GM21529 (cell line): ENCODE measurements at regions not wholly inside any gene's neighbourhood (a gene's known extent, or its start where the extent isn't known, plus 50 kb on each side); places are given as distances from the start of the nearest gene placed in this dataset.
"Not testable (repeated sequence)": the region's sequence is repeated elsewhere in the genome, so short reads cannot be mapped to it uniquely, and the experiment has no call there.

Source experiments
- ATAC-seq: cut with Tn5 transposase; IDR thresholded peaks from one replicate; pipeline ENCODE4 v1.9.1; 2021; ENCODE audit not compliant: unreplicated experiment

DNA sequence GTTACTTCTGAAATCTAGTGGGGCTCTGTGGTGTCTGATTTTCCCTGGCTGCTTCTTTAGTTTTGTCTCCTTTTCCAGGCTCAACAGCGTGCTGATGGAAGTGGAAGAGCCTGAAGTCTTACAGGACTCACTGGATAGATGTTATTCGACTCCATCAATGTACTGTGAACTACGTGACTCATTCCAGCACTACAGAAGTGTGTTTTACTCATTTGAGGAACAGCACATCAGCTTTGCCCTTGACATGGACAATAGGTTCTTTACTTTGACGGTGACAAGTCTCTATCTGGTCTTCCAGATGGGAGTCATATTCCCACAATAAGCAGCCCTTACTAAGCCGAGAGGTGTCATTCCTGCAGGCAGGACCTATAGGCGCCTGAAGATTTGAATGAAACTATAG is 51.1 kb downstream of the NBPF8 start:
- ATAC-seq: not testable (repeated sequence)

- not testable (repeated sequence) for ATAC-seq
Measured at GRCh38 chr1:120477663-120478062, 62.8 kb downstream of the NBPF8 start.

GRCh38 chr1:120478400-120478799 is 63.6 kb downstream of the NBPF8 start:
- not testable (repeated sequence) for ATAC-seq

DNA sequence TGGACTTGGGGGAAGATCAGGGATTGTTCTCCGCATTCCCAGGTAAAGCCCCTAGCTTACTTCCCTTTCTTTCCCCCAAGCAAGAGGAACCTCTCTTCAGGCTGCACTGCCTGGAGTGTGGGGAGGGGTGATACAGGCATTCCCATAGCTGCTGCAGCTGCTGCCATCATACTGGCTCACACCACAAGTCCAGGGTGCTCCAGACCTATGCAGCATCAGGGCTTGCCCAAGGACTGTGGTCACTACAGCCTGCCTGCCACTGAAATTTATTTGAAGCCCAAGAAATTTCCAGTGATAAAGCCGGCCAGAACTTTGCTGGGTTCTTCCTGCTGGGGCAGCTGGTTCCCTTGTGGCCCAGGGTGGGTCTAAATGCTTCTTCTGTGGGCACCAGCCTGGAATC is 72.7 kb downstream of the NBPF8 start:
- not testable (repeated sequence) for ATAC-seq

GRCh38 chr1:120489217-120489616 is 74.4 kb downstream of the NBPF8 start:
- ATAC-seq: not testable (repeated sequence)

DNA sequence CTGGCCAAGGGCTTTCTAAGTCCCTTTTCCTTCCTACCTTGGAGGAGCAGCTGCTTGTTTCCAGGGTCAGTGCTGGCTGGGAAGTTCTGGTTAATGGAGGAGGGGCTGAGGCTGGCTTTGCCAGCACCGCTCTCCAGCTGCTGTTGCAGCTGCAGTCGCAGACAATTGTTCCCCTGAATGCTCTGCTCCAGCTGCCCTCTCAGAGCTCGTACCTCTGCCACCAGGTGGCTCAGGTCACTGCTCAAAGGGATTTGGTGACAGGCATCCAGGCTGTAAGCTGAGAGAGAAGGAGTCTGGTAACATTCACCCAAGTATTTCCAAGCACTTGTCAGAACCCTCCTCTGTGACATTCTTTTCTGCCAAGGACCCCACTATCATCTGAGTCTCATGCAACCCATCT is 82.3 kb downstream of the NBPF8 start:
- not testable (repeated sequence) for ATAC-seq

DNA sequence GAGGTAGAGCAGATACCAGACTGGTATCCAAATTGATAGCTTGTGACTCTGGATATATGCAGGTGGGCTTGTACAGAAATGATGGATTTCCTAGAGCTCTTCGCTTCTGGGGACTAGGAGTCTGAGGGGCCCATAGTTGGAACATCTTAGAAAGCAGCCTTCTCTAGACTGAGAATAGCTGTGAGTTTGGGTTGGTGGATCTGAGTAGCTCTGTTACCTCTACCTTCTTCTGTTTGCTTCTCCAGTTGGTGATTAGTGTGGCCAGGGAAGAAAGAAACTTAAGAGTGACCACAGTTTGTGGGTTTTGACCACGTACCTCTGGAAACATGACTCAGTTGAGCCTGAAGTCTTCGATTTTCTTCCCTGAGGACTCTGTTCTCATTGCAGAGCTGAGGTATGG is 88.4 kb downstream of the NBPF8 start:
- not testable (repeated sequence) for ATAC-seq

GRCh38 chr1:120506352-120506751 is 91.5 kb downstream of the NBPF8 start:
- not testable (repeated sequence) for ATAC-seq

- not testable (repeated sequence) for ATAC-seq
Measured at GRCh38 chr1:120508351-120508750, 93.5 kb downstream of the NBPF8 start.

DNA sequence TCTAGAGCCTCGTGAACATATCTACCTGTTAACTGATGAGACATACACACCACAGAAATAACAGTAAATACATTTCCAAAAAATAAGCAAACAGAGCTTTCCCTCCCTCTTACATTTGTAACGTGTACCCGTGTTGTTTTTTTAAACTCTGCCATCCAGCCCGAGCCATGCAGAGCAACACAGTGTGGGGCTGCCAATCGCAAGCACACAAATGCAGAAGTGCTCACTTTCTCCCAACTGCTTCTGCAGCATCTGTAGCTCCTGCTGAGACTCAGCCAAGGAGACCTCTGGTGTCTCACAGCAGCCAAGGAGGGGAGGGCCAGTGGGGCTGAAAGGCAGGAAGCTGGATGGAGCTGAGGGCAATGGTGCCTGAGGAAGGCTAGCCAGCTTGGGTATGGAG is 94.4 kb downstream of the NBPF8 start:
- not testable (repeated sequence) for ATAC-seq

DNA sequence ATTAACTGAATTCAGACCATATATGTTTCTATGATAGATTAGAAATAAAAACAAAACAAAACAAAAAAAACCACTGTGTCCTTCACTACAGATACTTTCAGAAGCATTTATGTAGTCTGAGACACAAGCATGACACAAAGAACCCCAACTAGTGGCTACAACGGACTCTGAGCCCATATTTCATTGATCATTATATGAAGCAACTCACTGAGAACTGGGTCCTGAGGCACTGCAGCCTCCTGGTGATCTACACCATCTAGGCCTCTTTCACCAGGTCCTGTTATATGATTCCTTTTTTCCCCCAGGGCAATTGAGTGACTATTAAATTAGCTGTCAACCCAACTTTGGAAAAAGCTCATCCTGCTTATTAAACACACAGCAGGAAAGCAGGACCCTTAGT is 98.3 kb downstream of the NBPF8 start:
- not testable (repeated sequence) for ATAC-seq

- ATAC-seq: not testable (repeated sequence)
Measured at GRCh38 chr1:120513531-120513930, 98.7 kb downstream of the NBPF8 start.

- ATAC-seq: not testable (repeated sequence)
Measured at GRCh38 chr1:120519196-120519595, 104.4 kb downstream of the NBPF8 start.

- ATAC-seq: not testable (repeated sequence)
Measured at GRCh38 chr1:120524416-120524815, 109.6 kb downstream of the NBPF8 start.

DNA sequence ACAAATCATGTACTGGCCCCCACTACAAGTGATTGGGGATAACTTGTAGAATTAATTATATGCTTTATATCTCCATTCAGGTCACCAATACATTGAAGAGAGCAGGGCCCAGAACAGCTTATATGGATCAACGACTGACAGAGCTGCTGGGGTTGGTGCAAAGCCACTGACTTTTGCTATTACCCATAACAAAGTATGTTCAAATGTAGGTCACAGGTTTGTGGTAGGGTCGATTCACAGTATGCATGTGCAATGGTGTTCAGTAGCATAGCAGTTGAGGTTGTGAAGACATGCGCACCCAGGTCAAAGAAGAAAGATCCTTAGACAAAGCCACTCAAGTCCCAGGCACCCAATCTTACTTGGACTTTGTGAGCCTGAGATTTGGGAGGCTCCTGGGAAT is 110.6 kb downstream of the NBPF8 start:
- ATAC-seq: not testable (repeated sequence)

DNA sequence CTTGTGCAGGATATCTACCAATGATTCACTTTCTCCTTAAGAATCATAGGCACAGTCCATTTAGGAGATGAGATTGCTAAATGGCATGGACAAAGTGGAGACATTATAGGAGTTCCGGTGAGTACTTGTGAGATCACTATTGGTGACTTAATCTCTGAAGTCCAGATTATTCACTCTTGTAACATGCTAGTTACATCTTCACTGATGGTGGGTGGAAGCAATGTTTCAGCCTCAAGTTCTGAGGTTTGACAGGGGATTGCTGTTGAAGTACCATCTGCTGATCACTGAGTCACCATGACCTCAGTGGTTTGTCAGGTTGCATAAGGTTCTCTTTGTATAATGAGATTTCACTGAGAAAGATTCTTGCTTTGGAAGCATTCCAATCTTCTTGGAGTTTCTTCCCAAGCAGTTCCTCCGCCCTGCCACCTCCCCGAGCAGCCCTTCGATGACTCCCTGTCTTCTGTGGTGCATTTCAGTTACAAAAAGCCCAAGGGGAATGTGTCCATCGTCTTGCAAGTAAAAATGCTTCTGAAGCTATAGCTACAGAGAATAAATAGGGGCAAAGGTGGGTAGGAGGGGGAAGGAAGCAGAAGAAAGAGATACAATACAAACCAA is 114.7 kb downstream of the NBPF8 start:
- not testable (repeated sequence) for ATAC-seq

DNA sequence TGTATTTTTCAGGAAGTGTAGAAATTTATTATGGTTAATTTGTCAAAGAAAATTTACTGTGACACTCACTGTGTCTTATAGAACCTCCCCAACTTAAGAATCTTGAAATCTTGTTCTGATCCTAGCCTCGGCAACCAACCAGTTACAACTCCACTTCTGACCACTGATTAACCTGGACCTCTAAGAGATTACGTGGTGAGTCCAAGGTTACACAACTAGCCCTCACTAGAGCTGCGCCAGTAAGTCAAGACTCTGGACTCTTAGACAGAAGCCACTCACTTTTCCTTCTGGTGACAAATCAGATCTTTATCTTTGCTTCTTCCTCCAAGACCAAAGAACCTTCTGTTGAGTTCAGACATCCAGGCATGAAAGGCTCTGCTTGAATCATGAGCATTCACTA is 116.6 kb downstream of the NBPF8 start:
- ATAC-seq: not testable (repeated sequence)

- ATAC-seq: peak; percentile 79
Measured at GRCh38 chr1:120534361-120535047, 119.7 kb downstream of the NBPF8 start.

DNA sequence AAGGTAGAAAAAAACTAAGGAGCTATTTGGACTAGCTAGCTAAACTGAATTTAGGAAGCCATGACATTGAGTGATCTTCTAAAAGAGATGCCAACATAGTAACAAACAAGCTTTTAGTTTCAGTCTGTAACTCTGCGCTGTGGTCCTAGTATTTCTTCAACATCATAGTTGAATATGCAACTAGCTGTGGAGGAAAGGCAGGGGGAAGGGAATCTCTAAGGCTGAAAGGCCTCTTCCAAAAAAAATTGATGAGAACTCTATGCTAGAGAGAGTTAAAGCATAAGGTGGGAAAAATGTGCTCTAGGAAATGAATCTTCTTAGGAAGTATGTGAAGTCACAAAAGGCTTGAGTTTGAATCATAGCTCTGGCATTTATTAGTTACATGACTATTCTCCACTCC is 120.2 kb downstream of the NBPF8 start:
- peak; percentile 58 for ATAC-seq

GRCh38 chr1:120541394-120541793 is 126.6 kb downstream of the NBPF8 start:
- ATAC-seq: not testable (repeated sequence)

GRCh38 chr1:120542365-120542764 is 127.5 kb downstream of the NBPF8 start:
- not testable (repeated sequence) for ATAC-seq

GRCh38 chr1:120542940-120543339 is 128.1 kb downstream of the NBPF8 start:
- ATAC-seq: not testable (repeated sequence)
